Thoracic aorta (tissue), 2 donors: ENCODE measurements at regions not wholly inside any gene's neighbourhood (a gene's known extent, or its start where the extent isn't known, plus 50 kb on each side); places are given as distances from the start of the nearest gene placed in this dataset.

Experiments
- ATAC-seq: fragments of 150-250 bp; one replicate; pipeline ENCODE4 v1.8.0; 2017; ENCODE audit warnings: low read depth; ENCODE audit not compliant: insufficient number of reproducible peaks, low FRiP score
- DNase-seq: peaks from one replicate; pipeline ENCODE4 v3.0.0-alpha.2; 2020; ENCODE audit warnings: low spot score
- H3K27ac ChIP-seq, 2 donors: fragments of 200-600 bp; sonication (generic); 1 replicate in 1 of 2; 2 replicates in 1 of 2; pipeline ENCODE4 v1.5.1; 2016; ENCODE audit warnings: mild to moderate bottlenecking in 2 of 2, moderate library complexity in 2 of 2
- H3K27me3 ChIP-seq: fragments of 200-600 bp; sonication (generic); replicated peaks from 2 replicates; pipeline ENCODE4 v1.6.0; 2016; ENCODE audit warnings: mild to moderate bottlenecking; ENCODE audit not compliant: insufficient read depth
- H3K36me3 ChIP-seq: fragments of 200-600 bp; sonication (generic); one replicate; pipeline ENCODE4 v1.5.1; 2016
- H3K4me1 ChIP-seq, 2 donors: fragments of 200-600 bp; sonication (generic); 1 replicate in 1 of 2; 2 replicates in 1 of 2; pipeline versions ENCODE4 v1.5.1 to v1.6.0; 2016; ENCODE audit warnings: low read depth in 2 of 2, mild to moderate bottlenecking in 1 of 2; ENCODE audit not compliant: control insufficient read depth in 1 of 2
- H3K4me3 ChIP-seq: fragments of 200-600 bp; sonication (generic); 2 replicates; pipeline ENCODE4 v1.5.1; 2016; ENCODE audit warnings: mild to moderate bottlenecking
- H3K9me3 ChIP-seq: fragments of 200-600 bp; sonication (generic); 2 replicates; pipeline ENCODE4 v1.5.1; 2016
- TF ChIP-seq, protein P1 (sequence below): fragments of 200-600 bp; sonication (generic); IDR thresholded peaks from one replicate; pipeline ENCODE4 v1.5.1; 2019; ENCODE audit warnings: antibody characterized with exemption

DNA sequence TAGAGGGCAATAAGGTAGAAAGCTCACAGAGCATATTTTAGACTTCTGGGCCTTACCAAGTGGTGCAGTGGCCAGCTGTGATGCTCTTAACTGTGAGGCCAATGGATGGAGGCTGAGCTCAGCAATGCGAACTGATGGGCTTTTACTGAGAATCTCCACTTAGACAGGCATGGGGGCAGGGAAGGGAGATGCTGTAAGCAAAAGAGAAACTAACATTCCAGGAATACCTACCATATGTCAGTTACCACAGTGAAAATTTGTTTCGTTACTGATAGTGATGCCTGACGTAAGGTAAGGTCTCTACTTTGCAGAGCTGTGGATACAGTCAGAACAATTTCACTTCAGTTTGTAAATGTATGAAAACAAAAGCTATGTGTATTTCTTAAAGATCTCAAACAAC, 250.6 kb upstream of the ZFHX3 start:
- Histone ChIP-seq H3K36me3 (no peaks in the 10 kb centered on the region), H3K9me3 (no peaks in the 10 kb centered on the region), H3K27me3 (no peaks in the 10 kb centered on the region), H3K4me1 (no peaks in the 10 kb centered on the region), H3K27ac (no peak overlapping the region), H3K4me3 (no peak overlapping the region)
- TF ChIP-seq, protein P1, sequence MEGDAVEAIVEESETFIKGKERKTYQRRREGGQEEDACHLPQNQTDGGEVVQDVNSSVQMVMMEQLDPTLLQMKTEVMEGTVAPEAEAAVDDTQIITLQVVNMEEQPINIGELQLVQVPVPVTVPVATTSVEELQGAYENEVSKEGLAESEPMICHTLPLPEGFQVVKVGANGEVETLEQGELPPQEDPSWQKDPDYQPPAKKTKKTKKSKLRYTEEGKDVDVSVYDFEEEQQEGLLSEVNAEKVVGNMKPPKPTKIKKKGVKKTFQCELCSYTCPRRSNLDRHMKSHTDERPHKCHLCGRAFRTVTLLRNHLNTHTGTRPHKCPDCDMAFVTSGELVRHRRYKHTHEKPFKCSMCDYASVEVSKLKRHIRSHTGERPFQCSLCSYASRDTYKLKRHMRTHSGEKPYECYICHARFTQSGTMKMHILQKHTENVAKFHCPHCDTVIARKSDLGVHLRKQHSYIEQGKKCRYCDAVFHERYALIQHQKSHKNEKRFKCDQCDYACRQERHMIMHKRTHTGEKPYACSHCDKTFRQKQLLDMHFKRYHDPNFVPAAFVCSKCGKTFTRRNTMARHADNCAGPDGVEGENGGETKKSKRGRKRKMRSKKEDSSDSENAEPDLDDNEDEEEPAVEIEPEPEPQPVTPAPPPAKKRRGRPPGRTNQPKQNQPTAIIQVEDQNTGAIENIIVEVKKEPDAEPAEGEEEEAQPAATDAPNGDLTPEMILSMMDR, result no peak
- no peak for ATAC-seq
- DNase-seq, result no peak

DNA sequence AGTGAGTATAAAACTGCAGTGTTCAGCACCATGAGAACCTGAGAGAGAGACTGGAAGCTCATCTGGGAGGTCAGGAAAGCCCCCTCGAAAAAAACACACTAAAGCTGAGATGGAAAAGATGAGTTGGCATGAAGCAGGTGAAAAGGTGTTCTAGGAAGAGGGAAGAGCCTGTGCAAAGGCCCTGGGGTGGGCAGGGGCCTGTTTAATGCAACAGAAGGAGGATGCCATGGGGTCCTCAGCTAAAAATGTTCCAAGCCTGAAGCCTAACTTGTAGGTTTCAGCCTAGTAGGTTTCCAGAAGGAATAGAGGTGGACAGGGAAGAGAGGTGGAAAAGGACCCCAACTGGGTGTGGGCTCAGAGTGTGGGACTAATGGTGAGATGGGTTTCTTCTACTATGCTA, 242.3 kb upstream of the ZFHX3 start:
- no peak overlapping the region for H3K4me3 ChIP-seq
- TF ChIP-seq, protein P1, result no peak
- no peak for ATAC-seq
- no peaks in the 10 kb centered on the region for H3K27me3 ChIP-seq
- no peak for DNase-seq
- no peaks in the 10 kb centered on the region for H3K36me3 ChIP-seq
- no peaks in the 10 kb centered on the region for H3K4me1 ChIP-seq
- H3K27ac ChIP-seq, result no peak overlapping the region
- H3K9me3 ChIP-seq, result no peaks in the 10 kb centered on the region

DNA sequence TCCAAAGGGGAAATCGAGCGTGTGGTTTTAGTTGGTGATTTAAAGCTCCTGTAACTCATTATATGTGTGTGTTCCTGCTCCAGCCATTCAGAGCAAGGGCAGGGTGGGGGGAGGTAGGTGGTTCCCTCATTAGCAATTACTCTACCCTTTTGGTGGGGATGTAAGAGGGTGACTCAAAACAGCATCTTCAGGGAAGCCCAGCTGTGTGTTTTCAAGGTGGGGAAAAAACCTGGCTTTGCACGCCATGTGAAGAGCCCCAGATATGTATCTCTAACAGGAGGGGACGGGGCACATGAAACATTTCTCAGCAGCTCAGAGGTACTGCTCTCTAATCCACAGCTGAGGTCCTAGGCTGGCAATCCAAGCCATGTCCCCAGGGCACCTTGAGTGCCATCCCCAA, 241.3 kb upstream of the ZFHX3 start:
- ATAC-seq (no peak), DNase-seq (no peak)
- Histone ChIP-seq H3K36me3 (no peaks in the 10 kb centered on the region), H3K27ac (no peak overlapping the region), H3K4me1 (no peaks in the 10 kb centered on the region), H3K9me3 (no peaks in the 10 kb centered on the region), H3K4me3 (no peak overlapping the region), H3K27me3 (no peaks in the 10 kb centered on the region)
- TF ChIP-seq, protein P1, result no peak

DNA sequence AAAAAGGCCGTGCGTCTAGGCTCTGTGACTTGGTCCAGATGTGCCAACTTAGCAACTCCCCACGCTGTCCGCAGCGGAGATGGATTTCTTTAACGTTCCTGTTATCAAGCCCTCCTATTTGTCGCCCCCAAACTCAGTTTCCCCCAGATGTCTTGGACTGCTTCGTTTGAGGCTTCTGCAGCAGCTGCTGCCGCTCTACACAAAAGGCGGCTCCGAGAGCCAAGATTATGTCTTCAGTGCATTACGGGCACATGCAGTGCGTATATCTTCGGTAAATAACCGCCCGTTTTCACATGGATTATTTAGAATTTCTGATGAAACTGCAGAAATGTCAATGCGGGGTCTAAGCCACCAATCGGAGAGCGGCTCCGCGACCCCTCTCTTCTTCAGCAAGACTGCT, 240.6 kb upstream of the ZFHX3 start:
- H3K4me1 ChIP-seq, result no peaks in the 10 kb centered on the region
- no peak for ATAC-seq

DNA sequence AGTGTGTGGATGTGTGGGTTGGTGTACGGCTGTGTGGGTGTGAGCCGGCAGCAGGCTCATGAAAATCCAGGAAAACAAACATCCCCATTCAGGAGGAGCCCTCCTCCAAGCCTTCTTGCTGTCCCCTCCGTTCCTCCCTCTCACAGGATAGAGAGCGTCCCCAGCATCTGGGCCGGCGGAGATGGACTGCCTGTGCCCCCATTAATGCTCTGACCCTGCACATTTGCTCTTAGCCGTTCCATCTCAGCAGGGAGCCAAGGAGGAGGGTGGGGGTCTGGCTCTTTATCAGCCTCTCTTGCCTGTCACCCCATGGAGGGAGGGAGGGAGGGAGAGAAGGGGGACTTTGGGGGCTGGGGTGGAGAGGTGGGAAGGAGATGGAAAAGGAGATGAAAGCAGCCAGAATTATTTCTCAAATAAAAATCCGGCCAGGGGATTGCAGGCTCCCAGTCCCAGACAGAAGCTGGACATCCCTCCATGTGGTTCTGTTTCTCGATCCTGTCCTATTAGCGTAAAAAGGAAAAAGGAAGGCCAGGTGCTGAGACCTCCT, 240.0 kb upstream of the ZFHX3 start:
- Histone ChIP-seq H3K4me3 (no peak overlapping the region), H3K4me1 (no peaks in the 10 kb centered on the region), H3K27ac (no peak overlapping the region), H3K36me3 (no peaks in the 10 kb centered on the region), H3K27me3 (no peaks in the 10 kb centered on the region), H3K9me3 (no peaks in the 10 kb centered on the region)
- TF ChIP-seq, protein P1, result no peak
- DNase-seq (no peak), ATAC-seq (no peak)

More for the DNA sequence above, 240.6 kb upstream of the ZFHX3 start:
- H3K27ac ChIP-seq, result no peak overlapping the region
- H3K4me3 ChIP-seq, result no peak overlapping the region
- no peaks in the 10 kb centered on the region for H3K9me3 ChIP-seq
- H3K27me3 ChIP-seq, result no peaks in the 10 kb centered on the region
- TF ChIP-seq, protein P1, result no peak
- no peaks in the 10 kb centered on the region for H3K36me3 ChIP-seq
- DNase-seq, result no peak
